GM18502 (cell line): ENCODE measurements at regions not wholly inside any gene's neighbourhood (a gene's known extent, or its start where the extent isn't known, plus 50 kb on each side); places are given as distances from the start of the nearest gene placed in this dataset.

Source experiments
- ATAC-seq: cut with Tn5 transposase; IDR thresholded peaks from one replicate; pipeline ENCODE4 v1.9.1; 2021; ENCODE audit warnings: mild to moderate bottlenecking; ENCODE audit not compliant: unreplicated experiment, poor library complexity

GRCh38 chr1:106659490-106660244 lies 396.8 kb upstream of the PRMT6 start:
- ATAC-seq = no peak

GRCh38 chr1:106675558-106675957 lies 380.9 kb upstream of the PRMT6 start:
- ATAC-seq = no peak

- no peak for ATAC-seq
Observed at GRCh38 chr1:106676021-106676420, 380.5 kb upstream of the PRMT6 start.

GRCh38 chr1:106677181-106677580 lies 379.3 kb upstream of the PRMT6 start:
- ATAC-seq = no peak

- no peak for ATAC-seq
Observed at GRCh38 chr1:106677721-106678120, 378.8 kb upstream of the PRMT6 start.

GRCh38 chr1:106678279-106679050 lies 378.0 kb upstream of the PRMT6 start:
- no peak for ATAC-seq

GRCh38 chr1:106680216-106680615 lies 376.3 kb upstream of the PRMT6 start:
- ATAC-seq = no peak

GRCh38 chr1:106680776-106681344 lies 375.6 kb upstream of the PRMT6 start:
- ATAC-seq = no peak

GRCh38 chr1:106681939-106682522 lies 374.4 kb upstream of the PRMT6 start:
- no peak for ATAC-seq

- ATAC-seq = no peak
Observed at GRCh38 chr1:106688446-106688845, 368.0 kb upstream of the PRMT6 start.

GRCh38 chr1:106698660-106699059 lies 357.8 kb upstream of the PRMT6 start:
- ATAC-seq = no peak

GRCh38 chr1:106699433-106699832 lies 357.0 kb upstream of the PRMT6 start:
- ATAC-seq = no peak

GRCh38 chr1:106700211-106700610 lies 356.3 kb upstream of the PRMT6 start:
- no peak for ATAC-seq

GRCh38 chr1:106705971-106706370 lies 350.5 kb upstream of the PRMT6 start:
- ATAC-seq = no peak

- no peak for ATAC-seq
Observed at GRCh38 chr1:106717591-106717990, 338.9 kb upstream of the PRMT6 start.

GRCh38 chr1:106721790-106722189 lies 334.7 kb upstream of the PRMT6 start:
- ATAC-seq = no peak

GRCh38 chr1:106722466-106722865 lies 334.0 kb upstream of the PRMT6 start:
- no peak for ATAC-seq

- peak; percentile 92 for ATAC-seq
Observed at GRCh38 chr1:106727171-106727570, 329.3 kb upstream of the PRMT6 start.

GRCh38 chr1:106746448-106747085 lies 309.9 kb upstream of the PRMT6 start:
- ATAC-seq = no peak

GRCh38 chr1:106747232-106747631 lies 309.2 kb upstream of the PRMT6 start:
- ATAC-seq = no peak

GRCh38 chr1:106747791-106748190 lies 308.7 kb upstream of the PRMT6 start:
- ATAC-seq = no peak
